C4-2B (cell line): ENCODE measurements at regions not wholly inside any gene's neighbourhood (a gene's known extent, or its start where the extent isn't known, plus 50 kb on each side); places are given as distances from the start of the nearest gene placed in this dataset.

Experiments
- CTCF ChIP-seq: fragments of 450-650 bp; conservative IDR thresholded peaks from 2 replicates; pipeline ENCODE4 v1.5.1; 2017; ENCODE audit warnings: mild to moderate bottlenecking
- ZFX ChIP-seq: fragments of 450-650 bp; IDR thresholded peaks from 2 replicates; pipeline ENCODE4 v1.6.1; 2017

GRCh38 chr15:53882311-53882710, 95.9 kb upstream of the UNC13C start:
- TF ChIP-seq CTCF (no peak), ZFX (no peak)
